ENCODE measurements at regions not wholly inside any gene's neighbourhood (a gene's known extent, or its start where the extent isn't known, plus 50 kb on each side); places are given as distances from the start of the nearest gene placed in this dataset.

DNA sequence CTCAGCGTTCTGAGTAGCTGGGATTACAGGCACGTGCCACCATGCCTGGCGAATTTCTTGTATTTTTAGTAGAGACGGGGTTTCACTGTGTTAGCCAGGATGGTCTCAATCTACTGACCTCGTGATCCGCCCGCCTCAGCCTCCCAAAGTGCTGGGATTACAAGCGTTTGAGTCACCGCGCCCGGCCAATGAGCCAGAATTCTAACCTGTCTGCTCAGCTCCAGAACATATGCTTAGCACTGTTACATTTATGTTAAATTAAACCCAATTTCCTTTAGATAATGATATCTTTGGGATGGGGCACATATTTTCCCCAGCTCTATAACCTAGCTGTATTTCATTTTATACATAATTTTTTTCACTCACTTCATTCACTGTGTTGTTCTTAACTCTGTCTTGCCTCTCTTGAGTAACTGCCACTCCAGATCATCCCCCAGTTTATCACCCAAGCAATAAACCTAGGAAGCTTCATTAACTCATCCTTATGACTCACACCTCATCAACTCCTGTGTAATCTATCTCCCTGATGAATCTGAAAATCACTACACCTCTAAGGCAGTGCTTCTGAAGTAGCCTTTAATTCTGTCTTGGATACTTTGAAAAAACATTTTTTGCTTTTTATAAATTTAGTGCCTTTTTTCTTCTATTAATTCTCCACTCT lies 559.7 kb upstream of the ZWINT start:
- H3K4me3 ChIP-seq (ENCODE audit: low read depth, low read length): no peak overlapping the region
- TF ChIP-seq, protein P1, sequence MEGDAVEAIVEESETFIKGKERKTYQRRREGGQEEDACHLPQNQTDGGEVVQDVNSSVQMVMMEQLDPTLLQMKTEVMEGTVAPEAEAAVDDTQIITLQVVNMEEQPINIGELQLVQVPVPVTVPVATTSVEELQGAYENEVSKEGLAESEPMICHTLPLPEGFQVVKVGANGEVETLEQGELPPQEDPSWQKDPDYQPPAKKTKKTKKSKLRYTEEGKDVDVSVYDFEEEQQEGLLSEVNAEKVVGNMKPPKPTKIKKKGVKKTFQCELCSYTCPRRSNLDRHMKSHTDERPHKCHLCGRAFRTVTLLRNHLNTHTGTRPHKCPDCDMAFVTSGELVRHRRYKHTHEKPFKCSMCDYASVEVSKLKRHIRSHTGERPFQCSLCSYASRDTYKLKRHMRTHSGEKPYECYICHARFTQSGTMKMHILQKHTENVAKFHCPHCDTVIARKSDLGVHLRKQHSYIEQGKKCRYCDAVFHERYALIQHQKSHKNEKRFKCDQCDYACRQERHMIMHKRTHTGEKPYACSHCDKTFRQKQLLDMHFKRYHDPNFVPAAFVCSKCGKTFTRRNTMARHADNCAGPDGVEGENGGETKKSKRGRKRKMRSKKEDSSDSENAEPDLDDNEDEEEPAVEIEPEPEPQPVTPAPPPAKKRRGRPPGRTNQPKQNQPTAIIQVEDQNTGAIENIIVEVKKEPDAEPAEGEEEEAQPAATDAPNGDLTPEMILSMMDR (IDR thresholded peaks at IDR 0.05; ENCODE audit: insufficient read depth, low read length): no peak
- no peak for DNase-seq (ENCODE audit: low read depth)

- no peak for DNase-seq (ENCODE audit: low read depth)
- no peak overlapping the region for H3K4me3 ChIP-seq (ENCODE audit: low read depth, low read length)
- TF ChIP-seq, protein P1 (IDR thresholded peaks at IDR 0.05; ENCODE audit: insufficient read depth, low read length): no peak
Observed at GRCh38 chr10:56912043-56912442, 551.0 kb upstream of the ZWINT start.

DNA sequence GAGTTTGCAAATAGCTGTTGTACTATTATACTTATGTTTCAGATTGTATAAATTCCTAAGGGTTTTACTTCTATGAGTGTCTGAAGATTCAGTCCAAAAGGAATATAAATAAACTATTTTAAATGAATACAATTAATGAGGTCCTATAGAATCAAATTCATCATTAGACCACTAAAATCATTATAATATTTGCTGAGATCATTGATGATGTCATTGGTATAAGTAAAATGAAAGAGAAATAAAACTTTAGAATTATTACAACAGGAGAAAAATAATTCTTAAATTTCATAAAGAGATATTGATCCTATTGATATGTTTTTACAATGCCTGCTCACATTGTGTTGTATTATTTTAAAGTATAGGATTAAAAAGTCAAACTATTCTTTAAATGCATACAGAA lies 544.0 kb upstream of the ZWINT start:
- H3K4me3 ChIP-seq (ENCODE audit: low read depth, low read length): no peak overlapping the region
- DNase-seq (ENCODE audit: low read depth): no peak
- TF ChIP-seq, protein P1 (IDR thresholded peaks at IDR 0.05; ENCODE audit: insufficient read depth, low read length): no peak

GRCh38 chr10:56902554-56902953 lies 541.5 kb upstream of the ZWINT start:
- TF ChIP-seq, protein P1 (IDR thresholded peaks at IDR 0.05; ENCODE audit: insufficient read depth, low read length): no peak
- DNase-seq (ENCODE audit: low read depth): no peak
- H3K4me3 ChIP-seq (ENCODE audit: low read depth, low read length): no peak overlapping the region

DNA sequence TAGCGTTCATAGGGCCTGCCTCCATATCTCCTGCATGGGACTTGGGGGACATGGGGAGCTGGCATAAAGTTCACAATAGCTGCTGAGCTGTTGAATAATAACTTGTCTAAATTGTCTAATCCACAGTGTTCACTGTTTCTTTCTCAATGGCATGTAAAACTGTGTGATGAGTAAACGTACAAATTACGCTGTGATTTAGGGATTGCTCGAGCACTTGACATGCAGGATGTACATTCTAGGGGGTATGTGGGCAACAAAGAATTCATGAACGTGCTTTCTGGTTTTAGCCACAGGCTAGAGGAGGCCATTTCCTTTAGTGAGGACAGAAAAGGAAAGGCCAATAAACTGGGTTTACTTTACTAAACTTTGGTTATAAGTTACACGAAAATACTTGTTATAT lies 534.2 kb upstream of the ZWINT start:
- no peak overlapping the region for H3K4me3 ChIP-seq (ENCODE audit: low read depth, low read length)
- DNase-seq (ENCODE audit: low read depth): no peak
- TF ChIP-seq, protein P1 (IDR thresholded peaks at IDR 0.05; ENCODE audit: insufficient read depth, low read length): no peak

GRCh38 chr10:56881218-56881617 lies 520.2 kb upstream of the ZWINT start:
- DNase-seq (ENCODE audit: low read depth): no peak
- no peak overlapping the region for H3K4me3 ChIP-seq (ENCODE audit: low read depth, low read length)
- TF ChIP-seq, protein P1 (IDR thresholded peaks at IDR 0.05; ENCODE audit: insufficient read depth, low read length): no peak

DNA sequence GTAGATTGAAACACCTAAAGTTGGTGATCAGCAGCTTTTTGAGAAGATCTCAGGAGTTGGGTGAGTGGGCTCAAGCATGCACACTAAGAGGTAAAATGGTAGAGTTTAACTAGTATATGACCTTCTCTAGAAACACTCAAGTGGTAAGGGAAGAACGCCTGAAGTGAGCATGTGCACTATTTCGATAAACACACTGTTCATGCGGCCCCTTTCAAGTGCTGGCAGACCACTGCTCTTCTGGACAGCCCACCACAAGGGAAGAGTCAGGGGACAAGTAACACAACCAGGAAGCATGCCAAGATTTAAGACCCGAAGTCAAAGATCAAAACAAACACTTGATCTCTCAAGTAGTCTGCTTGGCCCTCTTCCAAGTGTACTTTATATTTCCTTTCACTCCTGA lies 519.5 kb upstream of the ZWINT start:
- DNase-seq (ENCODE audit: low read depth): no peak
- no peak overlapping the region for H3K4me3 ChIP-seq (ENCODE audit: low read depth, low read length)
- TF ChIP-seq, protein P1 (IDR thresholded peaks at IDR 0.05; ENCODE audit: insufficient read depth, low read length): no peak

Measured in fibroblast of the aortic adventitia (primary cell).